ENCODE measurements at regions not wholly inside any gene's neighbourhood (a gene's known extent, or its start where the extent isn't known, plus 50 kb on each side); places are given as distances from the start of the nearest gene placed in this dataset.

GRCh38 chr13:73521985-73522524 is 463.2 kb downstream of the KLF5 start:
- no peaks in the 10 kb centered on the region for H3K36me3 ChIP-seq (ENCODE audit: control insufficient read depth in 2 of 2, insufficient read depth in 1 of 2, low read length in 2 of 2)
- TF ChIP-seq ZBTB48 (tag by site-specific recombination; IDR thresholded peaks at IDR 0.05) (no peak), ZNF341 (tag by site-specific recombination; IDR thresholded peaks at IDR 0.05; ENCODE audit: low read depth) (no peak), ZNF239 (tag by site-specific recombination; IDR thresholded peaks at IDR 0.05) (no peak), ZNF518A (tag by site-specific recombination; conservative IDR thresholded peaks at IDR 0.05; ENCODE audit: low read depth) (no peak), ZNF184 (tag by site-specific recombination; IDR thresholded peaks at IDR 0.05) (no peak), ZIC2 (tag by site-specific recombination; IDR thresholded peaks at IDR 0.05) (no peak), ZNF132 (tag by site-specific recombination; IDR thresholded peaks at IDR 0.05; ENCODE audit: borderline replicate concordance) (no peak)
- ChIA-PET CTCF (interaction anchor here (0.8 kb wide), 1 partner anchor 186 kb away, joined by 4 read pairs; no protein-coding TSS in a partner anchor), POLR2A (no interaction called here)
- no peaks in the 10 kb centered on the region for H3K4me1 ChIP-seq (ENCODE audit: control insufficient read depth, insufficient read depth, low read length)
- H3K9me3 ChIP-seq (ENCODE audit: control insufficient read depth, insufficient read depth, low read depth, low read length), result no peaks in the 10 kb centered on the region
- no peak overlapping the region for H3K4me3 ChIP-seq (ENCODE audit: low read depth, low read length)
- H3K27ac ChIP-seq (ENCODE audit: extremely low read depth, low read depth, low read length), result no peak overlapping the region

- ChIA-PET CTCF (interaction anchor here (0.8 kb wide), 1 partner anchor 185 kb away, joined by 4 read pairs; no protein-coding TSS in a partner anchor), POLR2A (no interaction called here)
- no peaks in the 10 kb centered on the region for H3K36me3 ChIP-seq (ENCODE audit: control insufficient read depth in 2 of 2, insufficient read depth in 1 of 2, low read length in 2 of 2)
These were observed 462.5 kb downstream of the KLF5 start for GRCh38 chr13:73521290-73521624.

GRCh38 chr13:73520566-73521289 is 461.9 kb downstream of the KLF5 start:
- CTCF ChIA-PET, result no interaction called here
- TF ChIP-seq GLI4 (tag by site-specific recombination; IDR thresholded peaks at IDR 0.05) (no peak), ZNF398 (tag by site-specific recombination; IDR thresholded peaks at IDR 0.05) (no peak), ZNF555 (tag by site-specific recombination; conservative IDR thresholded peaks at IDR 0.05) (no peak), ZNF223 (tag by site-specific recombination; IDR thresholded peaks at IDR 0.05) (no peak), GLIS1 (tag by site-specific recombination; IDR thresholded peaks at IDR 0.05) (no peak), ZNF561 (tag by site-specific recombination; IDR thresholded peaks at IDR 0.05; ENCODE audit: borderline replicate concordance) (no peak), ZSCAN5A (tag by site-specific recombination; IDR thresholded peaks at IDR 0.05) (no peak), ZFP41 (tag by site-specific recombination; IDR thresholded peaks at IDR 0.05; ENCODE audit: borderline replicate concordance) (no peak), CTCF (tag by site-specific recombination; IDR thresholded peaks at IDR 0.05) (no peak), ZNF37A (tag by site-specific recombination; IDR thresholded peaks at IDR 0.05) (no peak), ZFHX2 (tag by site-specific recombination; conservative IDR thresholded peaks at IDR 0.05) (no peak)

More at GRCh38 chr13:73521290-73521624, 462.5 kb downstream of the KLF5 start:
- Histone ChIP-seq H3K27ac (ENCODE audit: extremely low read depth, low read depth, low read length) (no peak overlapping the region), H3K9me3 (ENCODE audit: control insufficient read depth, insufficient read depth, low read depth, low read length) (no peaks in the 10 kb centered on the region), H3K4me1 (ENCODE audit: control insufficient read depth, insufficient read depth, low read length) (no peaks in the 10 kb centered on the region), H3K4me3 (ENCODE audit: low read depth, low read length) (no peak overlapping the region)
- TF ChIP-seq ZNF561 (tag by site-specific recombination; IDR thresholded peaks at IDR 0.05; ENCODE audit: borderline replicate concordance) (no peak), WT1 (tag by site-specific recombination; IDR thresholded peaks at IDR 0.05) (no peak), MYNN (tag by site-specific recombination; IDR thresholded peaks at IDR 0.05; ENCODE audit: borderline replicate concordance) (no peak), ZNF580 (tag by site-specific recombination; IDR thresholded peaks at IDR 0.05) (no peak), ZNF501 (tag by site-specific recombination; IDR thresholded peaks at IDR 0.05) (no peak)

More at GRCh38 chr13:73520566-73521289, 461.9 kb downstream of the KLF5 start:
- Histone ChIP-seq H3K36me3 (ENCODE audit: control insufficient read depth in 2 of 2, insufficient read depth in 1 of 2, low read length in 2 of 2) (no peaks in the 10 kb centered on the region), H3K9me3 (ENCODE audit: control insufficient read depth, insufficient read depth, low read depth, low read length) (no peaks in the 10 kb centered on the region), H3K4me3 (ENCODE audit: low read depth, low read length) (no peak overlapping the region), H3K4me1 (ENCODE audit: control insufficient read depth, insufficient read depth, low read length) (no peaks in the 10 kb centered on the region), H3K27ac (ENCODE audit: extremely low read depth, low read depth, low read length) (no peak overlapping the region)
- POLR2A ChIA-PET, result no interaction called here

Measured in HEK293 (cell line).